ENCODE measurements at regions not wholly inside any gene's neighbourhood (a gene's known extent, or its start where the extent isn't known, plus 50 kb on each side); places are given as distances from the start of the nearest gene placed in this dataset.

DNA sequence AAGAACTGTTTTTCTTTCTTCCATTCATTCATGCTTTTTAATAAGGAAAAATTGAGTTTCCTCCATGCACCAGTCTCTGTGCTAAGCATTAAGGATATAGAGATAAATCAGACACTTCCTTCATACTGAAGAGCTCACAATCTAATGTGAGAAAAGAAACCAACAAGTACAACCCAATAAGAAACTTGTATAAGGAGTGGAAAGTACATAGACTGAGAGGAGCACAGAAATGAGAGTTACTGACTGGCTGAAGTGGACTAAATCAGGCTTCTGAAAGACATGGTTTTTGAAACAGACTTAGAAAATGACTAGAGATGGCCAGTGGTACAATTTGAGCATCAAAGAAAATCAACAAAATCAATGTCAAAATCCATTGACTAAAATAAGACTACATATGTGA lies 524.4 kb downstream of the PLPP3 start:
- no peaks in the 10 kb centered on the region for H3K9me3 ChIP-seq (ENCODE audit: control insufficient read depth in 4 of 4, insufficient read depth in 3 of 4, low read length in 3 of 4)
- no peak overlapping the region for H3K27ac ChIP-seq (ENCODE audit: low read depth in 1 of 2, low read length in 1 of 2)
- no peaks in the 10 kb centered on the region for H3K36me3 ChIP-seq (ENCODE audit: control insufficient read depth in 4 of 4, insufficient read depth in 4 of 4, low read length in 4 of 4)
- DNase-seq (no peak), ATAC-seq (ENCODE audit: insufficient read depth, low FRiP score) (no peak)
- no peak overlapping the region for H3K9ac ChIP-seq (ENCODE audit: insufficient read depth in 1 of 2, low read length in 2 of 2)
- peaks cover 0 to 24% (median 0%) of the 10 kb centered on the region in 5 donors for H3K4me1 ChIP-seq (ENCODE audit: control insufficient read depth in 5 of 5, insufficient read depth in 5 of 5, low read length in 5 of 5)
- TF ChIP-seq, protein P1, sequence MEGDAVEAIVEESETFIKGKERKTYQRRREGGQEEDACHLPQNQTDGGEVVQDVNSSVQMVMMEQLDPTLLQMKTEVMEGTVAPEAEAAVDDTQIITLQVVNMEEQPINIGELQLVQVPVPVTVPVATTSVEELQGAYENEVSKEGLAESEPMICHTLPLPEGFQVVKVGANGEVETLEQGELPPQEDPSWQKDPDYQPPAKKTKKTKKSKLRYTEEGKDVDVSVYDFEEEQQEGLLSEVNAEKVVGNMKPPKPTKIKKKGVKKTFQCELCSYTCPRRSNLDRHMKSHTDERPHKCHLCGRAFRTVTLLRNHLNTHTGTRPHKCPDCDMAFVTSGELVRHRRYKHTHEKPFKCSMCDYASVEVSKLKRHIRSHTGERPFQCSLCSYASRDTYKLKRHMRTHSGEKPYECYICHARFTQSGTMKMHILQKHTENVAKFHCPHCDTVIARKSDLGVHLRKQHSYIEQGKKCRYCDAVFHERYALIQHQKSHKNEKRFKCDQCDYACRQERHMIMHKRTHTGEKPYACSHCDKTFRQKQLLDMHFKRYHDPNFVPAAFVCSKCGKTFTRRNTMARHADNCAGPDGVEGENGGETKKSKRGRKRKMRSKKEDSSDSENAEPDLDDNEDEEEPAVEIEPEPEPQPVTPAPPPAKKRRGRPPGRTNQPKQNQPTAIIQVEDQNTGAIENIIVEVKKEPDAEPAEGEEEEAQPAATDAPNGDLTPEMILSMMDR (IDR thresholded peaks at IDR 0.05; ENCODE audit: control extremely low read depth, extremely low read depth), result no peak
- no peak overlapping the region for H3K4me3 ChIP-seq
- no peaks in the 10 kb centered on the region for H3K27me3 ChIP-seq (ENCODE audit: control insufficient read depth in 3 of 3, insufficient read depth in 3 of 3, low read length in 2 of 3)

DNA sequence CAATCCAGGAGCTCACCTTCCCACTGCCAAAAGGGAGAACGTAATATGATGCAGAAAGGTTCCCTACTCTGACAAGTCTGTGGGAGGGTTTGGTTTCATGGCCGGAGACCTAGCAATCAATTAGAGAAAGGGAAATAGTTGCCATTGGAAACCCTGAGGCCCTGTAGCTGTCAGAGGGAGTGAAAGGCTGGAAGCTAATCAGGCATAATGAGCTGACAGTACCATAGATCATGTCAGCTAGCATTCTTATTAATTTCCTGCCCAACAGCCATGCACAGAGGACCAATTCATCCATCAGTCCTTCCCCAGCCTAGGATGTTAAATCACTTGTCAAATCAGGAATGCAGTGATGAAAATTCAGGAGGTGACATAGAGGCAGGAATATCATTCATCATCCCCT lies 527.3 kb downstream of the PLPP3 start:
- no peaks in the 10 kb centered on the region for H3K36me3 ChIP-seq (ENCODE audit: control insufficient read depth in 4 of 4, insufficient read depth in 4 of 4, low read length in 4 of 4)
- no peaks in the 10 kb centered on the region for H3K27me3 ChIP-seq (ENCODE audit: control insufficient read depth in 3 of 3, insufficient read depth in 3 of 3, low read length in 2 of 3)
- no peak overlapping the region for H3K9ac ChIP-seq (ENCODE audit: insufficient read depth in 1 of 2, low read length in 2 of 2)
- no peak overlapping the region for H3K4me3 ChIP-seq
- H3K9me3 ChIP-seq (ENCODE audit: control insufficient read depth in 4 of 4, insufficient read depth in 3 of 4, low read length in 3 of 4), result no peaks in the 10 kb centered on the region
- no peak for ATAC-seq (ENCODE audit: insufficient read depth, low FRiP score)
- H3K4me1 ChIP-seq (ENCODE audit: control insufficient read depth in 5 of 5, insufficient read depth in 5 of 5, low read length in 5 of 5), result peaks cover 0 to 9% (median 0%) of the 10 kb centered on the region in 5 donors
- TF ChIP-seq, protein P1 (IDR thresholded peaks at IDR 0.05; ENCODE audit: control extremely low read depth, extremely low read depth), result no peak
- WGBS, 2 donors, result 86 to 91% methylated on average over 2 of the region's 2 CpGs
- H3K27ac ChIP-seq (ENCODE audit: low read depth in 1 of 2, low read length in 1 of 2), result no peak overlapping the region
- DNase-seq, result no peak

DNA sequence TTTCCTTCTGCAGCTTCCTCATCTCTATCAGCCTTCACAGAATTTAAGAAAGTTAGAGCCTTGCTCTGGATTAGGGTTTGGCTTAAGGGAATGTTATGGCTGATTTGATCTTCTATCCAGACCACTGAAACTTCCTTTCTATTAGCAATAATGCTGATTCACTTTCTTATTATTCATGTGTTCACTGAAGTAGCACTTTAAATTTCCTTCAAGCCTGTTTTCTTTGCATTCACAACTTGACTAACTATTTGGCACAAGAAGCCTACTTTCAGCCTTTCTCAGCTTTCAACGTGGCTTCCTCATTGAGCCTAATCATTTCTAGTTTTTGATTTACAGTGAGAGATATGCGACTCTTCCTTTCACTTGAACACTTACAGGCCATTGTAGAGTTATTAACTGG lies 528.5 kb downstream of the PLPP3 start:
- Histone ChIP-seq H3K36me3 (ENCODE audit: control insufficient read depth in 4 of 4, insufficient read depth in 4 of 4, low read length in 4 of 4) (no peaks in the 10 kb centered on the region), H3K4me1 (ENCODE audit: control insufficient read depth in 5 of 5, insufficient read depth in 5 of 5, low read length in 5 of 5) (no peaks in the 10 kb centered on the region), H3K27ac (ENCODE audit: low read depth in 1 of 2, low read length in 1 of 2) (no peak overlapping the region), H3K27me3 (ENCODE audit: control insufficient read depth in 3 of 3, insufficient read depth in 3 of 3, low read length in 2 of 3) (no peaks in the 10 kb centered on the region), H3K9me3 (ENCODE audit: control insufficient read depth in 4 of 4, insufficient read depth in 3 of 4, low read length in 3 of 4) (no peaks in the 10 kb centered on the region), H3K4me3 (no peak overlapping the region), H3K9ac (ENCODE audit: insufficient read depth in 1 of 2, low read length in 2 of 2) (no peak overlapping the region)
- ATAC-seq (ENCODE audit: insufficient read depth, low FRiP score) (no peak), DNase-seq (no peak)
- 74 to 86% methylated on average over 2 of the region's 2 CpGs for WGBS, 2 donors
- TF ChIP-seq, protein P1 (IDR thresholded peaks at IDR 0.05; ENCODE audit: control extremely low read depth, extremely low read depth), result no peak

DNA sequence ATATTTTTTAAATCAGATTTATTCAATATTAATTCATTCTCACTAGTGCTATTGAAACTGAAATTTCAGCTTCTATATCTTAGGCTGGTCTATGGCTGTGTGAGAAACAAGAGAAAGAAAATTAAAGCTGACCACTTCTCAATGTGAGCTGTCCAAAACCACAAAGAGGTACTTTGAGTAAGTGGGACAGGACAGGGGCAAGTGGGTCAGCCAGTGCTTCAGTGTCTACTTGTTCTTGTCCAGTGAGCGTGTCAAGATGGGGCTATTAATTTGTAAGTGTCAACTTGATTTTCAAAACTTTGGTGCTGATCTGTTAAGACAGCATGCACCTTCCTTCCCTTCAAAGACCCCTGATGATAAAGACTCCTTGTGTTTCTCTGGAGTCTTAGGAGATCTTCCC lies 533.9 kb downstream of the PLPP3 start:
- Histone ChIP-seq H3K4me3 (no peak overlapping the region), H3K27me3 (ENCODE audit: control insufficient read depth in 3 of 3, insufficient read depth in 3 of 3, low read length in 2 of 3) (no peaks in the 10 kb centered on the region), H3K9ac (ENCODE audit: insufficient read depth in 1 of 2, low read length in 2 of 2) (no peak overlapping the region), H3K27ac (ENCODE audit: low read depth in 1 of 2, low read length in 1 of 2) (no peak overlapping the region), H3K9me3 (ENCODE audit: control insufficient read depth in 4 of 4, insufficient read depth in 3 of 4, low read length in 3 of 4) (peaks cover 0 to 2% (median 0%) of the 10 kb centered on the region in 4 donors), H3K4me1 (ENCODE audit: control insufficient read depth in 5 of 5, insufficient read depth in 5 of 5, low read length in 5 of 5) (no peaks in the 10 kb centered on the region), H3K36me3 (ENCODE audit: control insufficient read depth in 4 of 4, insufficient read depth in 4 of 4, low read length in 4 of 4) (no peaks in the 10 kb centered on the region)
- ATAC-seq (ENCODE audit: insufficient read depth, low FRiP score) (no peak), DNase-seq (no peak)
- 71 to 83% methylated on average over 1 of the region's 1 CpG for WGBS, 2 donors
- TF ChIP-seq, protein P1 (IDR thresholded peaks at IDR 0.05; ENCODE audit: control extremely low read depth, extremely low read depth), result no peak
